ENCODE measurements at regions not wholly inside any gene's neighbourhood (a gene's known extent, or its start where the extent isn't known, plus 50 kb on each side); places are given as distances from the start of the nearest gene placed in this dataset.

GRCh38 chr5:158559066-158559465 is 540.6 kb downstream of the EBF1 start:
- no peak for TF ChIP-seq CTCF (IDR thresholded peaks at IDR 0.05; ENCODE audit: poor library complexity)
- no peak for TF ChIP-seq EZH2phosphoT487 (IDR thresholded peaks at IDR 0.05; ENCODE audit: low read depth, severe bottlenecking, unreplicated experiment)
- TF ChIP-seq EZH2 (IDR thresholded peaks at IDR 0.05; ENCODE audit: borderline replicate concordance): no peak
